ENCODE measurements at regions not wholly inside any gene's neighbourhood (a gene's known extent, or its start where the extent isn't known, plus 50 kb on each side); places are given as distances from the start of the nearest gene placed in this dataset.

- no TSS peak for BruUV-seq (replicated peaks)
- Histone ChIP-seq H3K4me3 (replicated peaks in 1 of 3; ENCODE audit: insufficient read depth in 1 of 3, low read depth in 1 of 3, low read length in 3 of 3) (no peak overlapping the region), H4K20me1 (replicated peaks; ENCODE audit: control insufficient read depth, extremely low read depth, insufficient read depth, low read length) (no peaks in the 10 kb centered on the region), H3K27ac (ENCODE audit: insufficient read depth, low read depth, low read length) (no peak overlapping the region), H3K27me3 (ENCODE audit: control insufficient read depth in 2 of 2, insufficient read depth in 2 of 2, low read length in 2 of 2) (no peaks in the 10 kb centered on the region), H3K79me2 (ENCODE audit: control insufficient read depth, insufficient read depth, low read length) (no peaks in the 10 kb centered on the region), H3K9me1 (replicated peaks; ENCODE audit: control insufficient read depth, extremely low read depth, insufficient read depth, low read length) (no peaks in the 10 kb centered on the region), H3K4me1 (ENCODE audit: control insufficient read depth, extremely low read depth, insufficient read depth, low read length) (peaks cover 14% of the 10 kb centered on the region), H3K4me2 (ENCODE audit: insufficient read depth, low read length) (no peak overlapping the region), H2AFZ (ENCODE audit: low read depth, low read length) (no peak overlapping the region), H3K36me3 (ENCODE audit: control insufficient read depth in 2 of 2, extremely low read depth in 1 of 2, insufficient read depth in 2 of 2, low read length in 2 of 2) (no peaks in the 10 kb centered on the region), H3K9ac (replicated peaks; ENCODE audit: extremely low read depth, insufficient read depth, low read length) (no peak overlapping the region), H3K9me3 (replicated peaks; ENCODE audit: control insufficient read depth, insufficient read depth, low read length) (no peaks in the 10 kb centered on the region)
- intact Hi-C loops (cut with micrococcal nuclease) (no loop called here), dilution Hi-C loops (cut with MboI; ENCODE audit: extremely low pct_ligation_motif_present, low sequenced_read_pairs) (no loop called here)
- DNase-seq (ENCODE audit: low read depth, low spot score) (no peak), FAIRE-seq (no peak)
- TF ChIP-seq MAX (IDR thresholded peaks at IDR 0.05; ENCODE audit: insufficient read depth, insufficient read length) (no peak), FOS (IDR thresholded peaks at IDR 0.05; ENCODE audit: borderline replicate concordance, insufficient read depth, low read length) (no peak), JUN (IDR thresholded peaks at IDR 0.05; ENCODE audit: borderline replicate concordance, insufficient read depth, insufficient read length, low read depth) (no peak), GATA2 (IDR thresholded peaks at IDR 0.05; ENCODE audit: insufficient read depth, insufficient read length, low read depth, low read length) (no peak), CTCF (IDR thresholded peaks at IDR 0.05; ENCODE audit: extremely low read depth in 1 of 2, insufficient read depth in 1 of 2, low read depth in 1 of 2, low read length in 2 of 2) (no peak), POLR2AphosphoS5 (IDR thresholded peaks at IDR 0.05; ENCODE audit: insufficient read depth, low read depth, low read length) (no peak), POLR2A (IDR thresholded peaks at IDR 0.05; ENCODE audit: low read depth, low read length) (no peak), MYC (IDR thresholded peaks at IDR 0.05; ENCODE audit: low read depth, low read length) (no peak), EZH2 (IDR thresholded peaks at IDR 0.05; ENCODE audit: borderline replicate concordance, low read depth, low read length, severe bottlenecking) (no peak)
- ChIA-PET POLR2A (no interaction called here), CTCF (interaction anchor here (1.1 to 1.3 kb wide), 2 partner anchors 12 to 18 kb away, joined by 3 read pairs; no protein-coding TSS in a partner anchor)
These were observed 500.1 kb upstream of the KLF6 start for GRCh38 chr10:4285121-4285520.
